ENCODE measurements at regions not wholly inside any gene's neighbourhood (a gene's known extent, or its start where the extent isn't known, plus 50 kb on each side); places are given as distances from the start of the nearest gene placed in this dataset.

DNA sequence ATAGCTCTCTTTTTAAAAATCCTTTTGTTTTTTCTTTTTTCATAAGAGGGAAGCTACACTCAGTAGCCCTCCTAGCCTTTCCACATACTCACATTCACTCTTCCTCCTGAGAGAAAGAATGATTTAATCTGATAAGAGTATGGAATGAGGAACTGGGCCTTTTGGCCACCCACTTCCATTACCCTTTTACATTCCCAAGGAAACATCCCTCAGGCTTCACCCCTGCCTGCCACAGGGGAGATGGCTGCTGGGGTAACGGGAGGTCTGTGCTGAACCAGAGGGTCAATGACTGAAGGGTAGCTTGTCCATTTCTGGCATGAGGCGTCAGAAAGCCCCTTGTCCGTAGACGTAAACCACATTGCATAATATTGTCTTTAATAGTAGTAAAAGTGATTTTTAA lies 67.2 kb upstream of the CCSER1 start:
- H3K4me1 ChIP-seq (ENCODE audit: control insufficient read depth, insufficient read depth, low read length), result no peaks in the 10 kb centered on the region
- DNase-seq (ENCODE audit: low read depth, low spot score) (no peak), ATAC-seq (no peak)
- ChIA-PET POLR2A (no interaction called here), CTCF (no interaction called here)
- no peaks in the 10 kb centered on the region for H3K36me3 ChIP-seq (ENCODE audit: control insufficient read depth, insufficient read depth, low read length)
- TF ChIP-seq, protein P1, sequence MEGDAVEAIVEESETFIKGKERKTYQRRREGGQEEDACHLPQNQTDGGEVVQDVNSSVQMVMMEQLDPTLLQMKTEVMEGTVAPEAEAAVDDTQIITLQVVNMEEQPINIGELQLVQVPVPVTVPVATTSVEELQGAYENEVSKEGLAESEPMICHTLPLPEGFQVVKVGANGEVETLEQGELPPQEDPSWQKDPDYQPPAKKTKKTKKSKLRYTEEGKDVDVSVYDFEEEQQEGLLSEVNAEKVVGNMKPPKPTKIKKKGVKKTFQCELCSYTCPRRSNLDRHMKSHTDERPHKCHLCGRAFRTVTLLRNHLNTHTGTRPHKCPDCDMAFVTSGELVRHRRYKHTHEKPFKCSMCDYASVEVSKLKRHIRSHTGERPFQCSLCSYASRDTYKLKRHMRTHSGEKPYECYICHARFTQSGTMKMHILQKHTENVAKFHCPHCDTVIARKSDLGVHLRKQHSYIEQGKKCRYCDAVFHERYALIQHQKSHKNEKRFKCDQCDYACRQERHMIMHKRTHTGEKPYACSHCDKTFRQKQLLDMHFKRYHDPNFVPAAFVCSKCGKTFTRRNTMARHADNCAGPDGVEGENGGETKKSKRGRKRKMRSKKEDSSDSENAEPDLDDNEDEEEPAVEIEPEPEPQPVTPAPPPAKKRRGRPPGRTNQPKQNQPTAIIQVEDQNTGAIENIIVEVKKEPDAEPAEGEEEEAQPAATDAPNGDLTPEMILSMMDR (IDR thresholded peaks at IDR 0.05), result no peak
- TF ChIP-seq SIN3A (IDR thresholded peaks at IDR 0.05; ENCODE audit: borderline replicate concordance, insufficient read depth, low read depth, low read length) (no peak), POLR2AphosphoS5 (IDR thresholded peaks at IDR 0.05; ENCODE audit: low read depth, low read length) (no peak), TCF7L2 (IDR thresholded peaks at IDR 0.05; ENCODE audit: low read depth, low read length) (no peak)
- TF ChIP-seq, protein P2, sequence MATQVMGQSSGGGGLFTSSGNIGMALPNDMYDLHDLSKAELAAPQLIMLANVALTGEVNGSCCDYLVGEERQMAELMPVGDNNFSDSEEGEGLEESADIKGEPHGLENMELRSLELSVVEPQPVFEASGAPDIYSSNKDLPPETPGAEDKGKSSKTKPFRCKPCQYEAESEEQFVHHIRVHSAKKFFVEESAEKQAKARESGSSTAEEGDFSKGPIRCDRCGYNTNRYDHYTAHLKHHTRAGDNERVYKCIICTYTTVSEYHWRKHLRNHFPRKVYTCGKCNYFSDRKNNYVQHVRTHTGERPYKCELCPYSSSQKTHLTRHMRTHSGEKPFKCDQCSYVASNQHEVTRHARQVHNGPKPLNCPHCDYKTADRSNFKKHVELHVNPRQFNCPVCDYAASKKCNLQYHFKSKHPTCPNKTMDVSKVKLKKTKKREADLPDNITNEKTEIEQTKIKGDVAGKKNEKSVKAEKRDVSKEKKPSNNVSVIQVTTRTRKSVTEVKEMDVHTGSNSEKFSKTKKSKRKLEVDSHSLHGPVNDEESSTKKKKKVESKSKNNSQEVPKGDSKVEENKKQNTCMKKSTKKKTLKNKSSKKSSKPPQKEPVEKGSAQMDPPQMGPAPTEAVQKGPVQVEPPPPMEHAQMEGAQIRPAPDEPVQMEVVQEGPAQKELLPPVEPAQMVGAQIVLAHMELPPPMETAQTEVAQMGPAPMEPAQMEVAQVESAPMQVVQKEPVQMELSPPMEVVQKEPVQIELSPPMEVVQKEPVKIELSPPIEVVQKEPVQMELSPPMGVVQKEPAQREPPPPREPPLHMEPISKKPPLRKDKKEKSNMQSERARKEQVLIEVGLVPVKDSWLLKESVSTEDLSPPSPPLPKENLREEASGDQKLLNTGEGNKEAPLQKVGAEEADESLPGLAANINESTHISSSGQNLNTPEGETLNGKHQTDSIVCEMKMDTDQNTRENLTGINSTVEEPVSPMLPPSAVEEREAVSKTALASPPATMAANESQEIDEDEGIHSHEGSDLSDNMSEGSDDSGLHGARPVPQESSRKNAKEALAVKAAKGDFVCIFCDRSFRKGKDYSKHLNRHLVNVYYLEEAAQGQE (IDR thresholded peaks at IDR 0.05; ENCODE audit: insufficient read depth in 1 of 2, low read depth in 2 of 2, low read length in 1 of 2), result no peak
- no TSS peak for BruUV-seq (replicated peaks)
- H3K27me3 ChIP-seq (ENCODE audit: control insufficient read depth, insufficient read depth, low read length), result no peaks in the 10 kb centered on the region
- no peaks in the 10 kb centered on the region for H3K9me3 ChIP-seq (ENCODE audit: control insufficient read depth, insufficient read depth, low read depth, low read length)
- in situ Hi-C loops (cut with HindIII; ENCODE audit: low pct_unique_long_range_greater_than_20kb, low sequenced_read_pairs) (no loop called here), intact Hi-C loops (cut with micrococcal nuclease; ENCODE audit: unreplicated experiment) (no loop called here)
- H3K27ac ChIP-seq (ENCODE audit: low read length), result no peak overlapping the region
- H3K4me3 ChIP-seq (ENCODE audit: low read depth in 2 of 2, low read length in 2 of 2), result no peak overlapping the region

DNA sequence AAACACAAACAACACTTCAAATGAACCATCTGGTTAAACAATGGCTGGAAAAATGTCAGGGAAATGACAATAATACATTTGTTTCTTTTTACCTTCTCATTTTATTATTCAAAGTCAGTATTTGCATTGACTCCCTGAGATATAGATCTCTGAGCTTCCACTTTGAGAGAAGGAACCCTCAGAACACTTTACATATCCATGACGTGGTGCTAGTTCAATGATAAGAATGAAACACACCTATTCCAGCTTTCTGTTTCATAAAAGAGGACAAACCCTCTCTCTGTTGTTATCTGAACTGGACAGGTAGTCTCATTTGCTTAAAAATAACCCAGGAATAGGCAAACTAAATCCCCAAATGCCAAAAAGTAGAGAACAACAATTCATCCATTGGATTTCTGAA lies 65.3 kb upstream of the CCSER1 start:
- Histone ChIP-seq H3K27ac (ENCODE audit: low read length) (no peak overlapping the region), H3K27me3 (ENCODE audit: control insufficient read depth, insufficient read depth, low read length) (no peaks in the 10 kb centered on the region), H3K36me3 (ENCODE audit: control insufficient read depth, insufficient read depth, low read length) (no peaks in the 10 kb centered on the region), H3K4me3 (ENCODE audit: low read depth in 2 of 2, low read length in 2 of 2) (no peak overlapping the region), H3K9me3 (ENCODE audit: control insufficient read depth, insufficient read depth, low read depth, low read length) (no peaks in the 10 kb centered on the region), H3K4me1 (ENCODE audit: control insufficient read depth, insufficient read depth, low read length) (no peaks in the 10 kb centered on the region)
- BruUV-seq (replicated peaks), result no TSS peak
- in situ Hi-C loops (cut with HindIII; ENCODE audit: low pct_unique_long_range_greater_than_20kb, low sequenced_read_pairs), result no loop called here
- TF ChIP-seq TCF7L2 (IDR thresholded peaks at IDR 0.05; ENCODE audit: low read depth, low read length), result no peak
- TF ChIP-seq, protein P1 (IDR thresholded peaks at IDR 0.05), result no peak
- TF ChIP-seq, protein P2 (IDR thresholded peaks at IDR 0.05; ENCODE audit: insufficient read depth in 1 of 2, low read depth in 2 of 2, low read length in 1 of 2), result no peak
- ChIA-PET CTCF (no interaction called here), POLR2A (no interaction called here)
- DNase-seq (ENCODE audit: low read depth, low spot score) (no peak), ATAC-seq (no peak)
- intact Hi-C loops (cut with micrococcal nuclease; ENCODE audit: unreplicated experiment), result no loop called here

Measured in Panc1 (cell line).